ENCODE measurements at regions not wholly inside any gene's neighbourhood (a gene's known extent, or its start where the extent isn't known, plus 50 kb on each side); places are given as distances from the start of the nearest gene placed in this dataset.

GRCh38 chr5:24963611-24964010, 318.8 kb upstream of the CDH10 start (continued):
- TF ChIP-seq NANOG (IDR thresholded peaks at IDR 0.05; ENCODE audit: insufficient read depth, low read depth, low read length, poor library complexity, severe bottlenecking) (no peak), SP2 (IDR thresholded peaks at IDR 0.05; ENCODE audit: low read length) (no peak), ZNF274 (IDR thresholded peaks at IDR 0.05; ENCODE audit: borderline replicate concordance, extremely low read depth, low read length) (no peak), SRF (IDR thresholded peaks at IDR 0.05; ENCODE audit: low read depth, low read length) (no peak), CREB1 (IDR thresholded peaks at IDR 0.05) (no peak), TAF7 (optimal IDR thresholded peaks at IDR 0.05; ENCODE audit: borderline replicate concordance, low read depth, low read length) (no peak)

All from H1 (cell line).